OCI-LY3 (cell line): ENCODE measurements at regions not wholly inside any gene's neighbourhood (a gene's known extent, or its start where the extent isn't known, plus 50 kb on each side); places are given as distances from the start of the nearest gene placed in this dataset.

ENCODE experiments used
- H2AFZ ChIP-seq: fragments of 200-600, 300-600 bp; shearing (Covaris generic); 2 replicates; pipeline ENCODE4 v1.6.0; 2014; ENCODE audit warnings: antibody characterized with exemption, low read depth, low read length
- H3K27ac ChIP-seq: fragments of 200-600, 300-600 bp; sonication (generic); 2 replicates; pipeline ENCODE4 v1.5.1; 2014; ENCODE audit warnings: mild to moderate bottlenecking, low read length, moderate library complexity, mixed read lengths
- H3K27me3 ChIP-seq: fragments of 200-600, 300-600 bp; sonication (generic); 2 replicates; pipeline ENCODE4 v1.6.1; 2014; ENCODE audit warnings: low read depth, low read length, mixed read lengths
- H3K36me3 ChIP-seq: fragments of 200-600, 300-600 bp; sonication (generic); replicated peaks from 2 replicates; pipeline ENCODE3; 2014; ENCODE audit warnings: low read depth, low read length, mixed read lengths
- H3K4me1 ChIP-seq: fragments of 300-600, 200-600 bp; sonication (generic); 2 replicates; pipeline ENCODE4 v1.6.1; 2014; ENCODE audit warnings: low read length, mixed read lengths
- H3K4me2 ChIP-seq: fragments of 200-600, 300-600 bp; sonication (generic); 2 replicates; pipeline ENCODE4 v1.6.1; 2014; ENCODE audit warnings: low read length, mixed read lengths
- H3K4me3 ChIP-seq: fragments of 300-600, 200-600 bp; sonication (generic); 2 replicates; pipeline ENCODE4 v1.5.1; 2014; ENCODE audit warnings: antibody characterized with exemption, mild to moderate bottlenecking, low read length, moderate library complexity
- H3K79me2 ChIP-seq: fragments of 300-600, 200-600 bp; shearing (Covaris generic); 2 replicates; pipeline ENCODE4 v1.6.1; 2014; ENCODE audit warnings: mild to moderate bottlenecking, low read length, mixed read lengths
- H3K9ac ChIP-seq: fragments of 300-600, 200-600 bp; shearing (Covaris generic); 2 replicates; pipeline ENCODE4 v1.6.0; 2014; ENCODE audit warnings: mild to moderate bottlenecking, low read length, moderate library complexity
- H3K9me3 ChIP-seq: fragments of 200-600, 300-600 bp; shearing (Covaris generic); 2 replicates; pipeline ENCODE4 v1.6.1; 2014; ENCODE audit warnings: low read length, mixed read lengths; ENCODE audit not compliant: insufficient read depth
- H4K20me1 ChIP-seq: fragments of 200-600, 300-600 bp; sonication (generic); 2 replicates; pipeline ENCODE4 v1.6.1; 2016; ENCODE audit warnings: low read length, mixed read lengths; ENCODE audit not compliant: insufficient read depth
- CTCF ChIP-seq: fragments of 200-600, 300-600 bp; sonication (generic); IDR thresholded peaks from 2 replicates; pipeline ENCODE4 v1.5.1; 2014; ENCODE audit warnings: antibody characterized with exemption, low read length, low read depth
- EZH2phosphoT487 ChIP-seq: fragments of 200-600 bp; shearing (Covaris generic); IDR thresholded peaks from 2 replicates; pipeline ENCODE4 v1.6.1; 2018; ENCODE audit warnings: antibody characterized with exemption, mixed run types, low read depth

DNA sequence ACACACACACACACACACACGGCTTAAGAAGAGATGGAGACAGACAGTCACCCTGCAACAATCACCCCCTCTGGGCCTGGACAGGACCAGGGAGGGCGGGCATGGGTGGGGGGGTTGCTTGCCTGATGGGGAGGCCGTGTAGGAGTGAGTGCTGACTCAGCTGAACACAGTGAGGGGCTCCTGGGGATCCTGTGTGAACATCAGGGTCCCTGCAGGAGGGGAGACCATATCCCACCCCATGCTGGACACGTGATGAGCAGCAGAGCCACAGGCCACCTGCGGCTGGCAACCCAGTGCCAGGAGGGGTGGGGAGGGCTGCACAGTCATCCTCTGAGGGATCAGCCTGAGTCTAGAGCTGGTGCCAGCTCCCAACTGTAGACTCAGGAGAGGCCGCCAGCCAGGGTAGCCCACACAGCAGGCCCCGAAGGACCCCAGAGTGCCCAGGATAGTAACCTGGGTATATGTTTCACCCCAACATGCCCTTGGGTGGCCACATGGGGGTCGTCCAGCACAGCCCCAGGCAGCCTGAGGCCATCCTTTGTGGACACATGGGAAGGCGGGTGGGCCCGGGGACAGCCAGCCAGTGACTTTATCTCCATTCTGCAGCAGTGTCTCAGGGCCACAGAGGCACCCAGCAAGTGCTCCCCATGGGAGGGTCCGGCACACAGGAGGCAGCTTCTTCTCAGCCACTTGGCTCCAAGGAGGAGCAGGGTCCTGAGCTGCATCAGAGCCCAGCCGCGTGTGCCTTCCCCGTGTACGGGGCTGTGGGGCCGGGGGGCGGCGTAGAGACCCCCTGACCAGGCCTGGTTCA lies 73.7 kb upstream of the SFSWAP start:
- H3K27ac ChIP-seq: no peak overlapping the region
- H3K9me3 ChIP-seq: no peaks in the 10 kb centered on the region
- H3K4me1 ChIP-seq: no peaks in the 10 kb centered on the region
- TF ChIP-seq CTCF (no peak), EZH2phosphoT487 (no peak)
- H4K20me1 ChIP-seq: no peaks in the 10 kb centered on the region
- no peak overlapping the region for H3K9ac ChIP-seq
- H2AFZ ChIP-seq: no peak overlapping the region
- no peak overlapping the region for H3K4me2 ChIP-seq
- no peaks in the 10 kb centered on the region for H3K36me3 ChIP-seq
- H3K27me3 ChIP-seq: peaks cover 10% of the 10 kb centered on the region; the same call in 1 of the 2 replicates
- no peak overlapping the region for H3K4me3 ChIP-seq
- H3K79me2 ChIP-seq: no peaks in the 10 kb centered on the region

- no peak for TF ChIP-seq EZH2phosphoT487
- no peak for TF ChIP-seq CTCF
- H3K79me2 ChIP-seq: no peaks in the 10 kb centered on the region
- no peak overlapping the region for H3K4me3 ChIP-seq
- no peaks in the 10 kb centered on the region for H4K20me1 ChIP-seq
- H3K36me3 ChIP-seq: no peaks in the 10 kb centered on the region
- H3K4me1 ChIP-seq: no peaks in the 10 kb centered on the region
- H2AFZ ChIP-seq: no peak overlapping the region
- peaks cover 10% of the 10 kb centered on the region; the same call in 1 of the 2 replicates for H3K27me3 ChIP-seq
- no peak overlapping the region for H3K9ac ChIP-seq
- H3K27ac ChIP-seq: no peak overlapping the region
- no peaks in the 10 kb centered on the region for H3K9me3 ChIP-seq
- no peak overlapping the region for H3K4me2 ChIP-seq
These were observed 72.9 kb upstream of the SFSWAP start for GRCh38 chr12:131637986-131638385.

DNA sequence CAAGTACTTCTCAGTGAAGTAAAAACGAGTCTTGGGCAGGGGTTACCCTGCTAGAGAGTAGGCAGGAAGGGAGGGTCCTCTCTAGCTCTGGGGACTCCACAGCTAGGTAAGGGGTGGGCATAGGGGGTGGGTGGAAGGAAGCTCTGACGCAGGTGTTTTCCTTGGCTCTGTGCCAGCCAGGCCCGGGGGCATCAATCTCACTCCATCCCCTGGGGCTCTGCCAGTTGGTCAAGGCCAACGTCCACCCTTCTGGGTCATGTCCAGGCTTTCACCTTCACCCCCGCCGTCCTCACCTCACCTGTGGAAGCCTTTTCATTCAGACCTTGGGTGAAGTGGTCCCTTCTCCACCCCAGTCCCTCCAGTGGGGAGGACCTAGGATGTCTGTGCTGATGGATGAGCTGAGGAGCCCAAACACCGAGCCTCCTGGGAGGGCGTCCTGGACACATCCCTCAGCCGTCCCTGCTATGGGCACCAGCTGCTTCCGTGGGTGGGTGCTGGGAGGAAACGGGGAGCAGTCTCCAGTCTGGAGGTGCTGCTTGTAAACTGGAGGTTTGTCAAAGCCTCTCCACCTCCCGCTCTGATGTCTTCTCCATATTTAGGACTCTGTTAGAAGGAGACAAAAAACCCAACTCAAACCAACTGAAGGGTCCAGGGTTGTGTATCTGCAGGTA lies 71.5 kb upstream of the SFSWAP start:
- H2AFZ ChIP-seq: no peak overlapping the region

More for the DNA sequence above, 71.5 kb upstream of the SFSWAP start:
- H3K27ac ChIP-seq: no peak overlapping the region
- no peak overlapping the region for H3K4me2 ChIP-seq
- H4K20me1 ChIP-seq: no peaks in the 10 kb centered on the region
- H3K36me3 ChIP-seq: no peaks in the 10 kb centered on the region
- no peak for TF ChIP-seq CTCF
- H3K27me3 ChIP-seq: peaks cover 10% of the 10 kb centered on the region; the same call in 1 of the 2 replicates
- no peaks in the 10 kb centered on the region for H3K79me2 ChIP-seq
- H3K9ac ChIP-seq: no peak overlapping the region
- H3K4me1 ChIP-seq: no peaks in the 10 kb centered on the region
- no peak overlapping the region for H3K4me3 ChIP-seq
- no peaks in the 10 kb centered on the region for H3K9me3 ChIP-seq
